Pancreas (tissue), 10 donors: ENCODE measurements at regions not wholly inside any gene's neighbourhood (a gene's known extent, or its start where the extent isn't known, plus 50 kb on each side); places are given as distances from the start of the nearest gene placed in this dataset.

Experiments
- ATAC-seq, 4 donors: fragments of 200-7000 bp; cut with Tn5 transposase; one replicate each; pipeline versions ENCODE4 v1.8.0 to v1.9.1; 2020; ENCODE audit warnings: mild to moderate bottlenecking in 4 of 4, moderate library complexity in 4 of 4
- DNase-seq, 6 donors: peaks; one replicate each; pipeline ENCODE4 v3.0.0-alpha.2; 2020
- FAIRE-seq: peaks from 2 replicates; lab custom pipeline; 2012; peaks lifted over from hg19 to GRCh38; lab: Jason Lieb, UNC
- H3K27ac ChIP-seq, 4 donors: fragments of 200-600 bp; sonication (generic); 1 replicate in 3 of 4; 2 replicates in 1 of 4; pipeline versions ENCODE4 v1.5.0 to v1.8.0; 2020
- H3K27me3 ChIP-seq, 4 donors: fragments of 200-600 bp; one replicate each; pipeline ENCODE4 v1.8.0; 2021
- H3K36me3 ChIP-seq, 3 donors: fragments of 200-600 bp; sonication (generic) in 1 of 3; one replicate each; pipeline versions ENCODE4 v1.5.0 to v1.8.0; 2020 to 2021
- H3K4me1 ChIP-seq, 3 donors: fragments of 200-600 bp; one replicate each; pipeline ENCODE4 v1.8.0; 2021
- H3K4me3 ChIP-seq, 4 donors: fragments of 200-600 bp; sonication (generic) in 2 of 4; one replicate each; pipeline versions ENCODE4 v1.5.0 to v1.8.0; 2020 to 2021
- H3K9me3 ChIP-seq, 4 donors: fragments of 200-600 bp; one replicate each; pipeline ENCODE4 v1.8.0; 2021
- CTCF ChIP-seq, 4 donors: fragments of 200-600 bp; sonication (generic) in 3 of 4; IDR thresholded peaks; one replicate each; pipeline versions ENCODE4 v1.5.0 to v1.8.0; 2021; ENCODE audit warnings: antibody characterized with exemption in 4 of 4
- WGBS, 2 donors: extraction: QIAGEN DNeasy Blood & Tissue Kit; methylation state at CpG; one replicate each; pipeline ENCODE4 v1.1.7; 2013; 5-methylcytosine and 5-hydroxymethylcytosine counted together
- intact Hi-C, 3 donors: fragments of 100-400 bp; cut with DNase I; formaldehyde crosslinking; loops; one replicate each; pipeline versions ENCODE4 v1.11.1 to v1.14.2; 2022
- donor health status: healthy with polysubstance abuse.
- donor health status: DM: no; HTN: no; CAD: no; lungs with moderate emphysema.
- donor health status: DM: no; HTN: no; CAD: no.
- donor health status: control.
- donor health status: control.
- donor health status: Bipolar disorder and iron deficiency.
- donor health status: DM: yes; HTN: yes; CAD: no.
- donor health status: DM: no; HTN: no; CAD: no.
- donor health status: DM: no; HTN: no; CAD: no.
- donor health status: DM: yes; HTN: yes; CAD: no.

- Histone ChIP-seq H3K9me3 (no peaks in the 10 kb centered on the region), H3K27me3 (no peaks in the 10 kb centered on the region), H3K36me3 (no peaks in the 10 kb centered on the region), H3K27ac (no peak overlapping the region), H3K4me3 (no peak overlapping the region), H3K4me1 (no peaks in the 10 kb centered on the region)
- ATAC-seq (no peak), DNase-seq (no peak), FAIRE-seq (no peak)
- intact Hi-C loops: no loop called here
- TF ChIP-seq CTCF (IDR thresholded peaks at IDR 0.05): no peak
- 23 to 24% methylated on average over 4 of the region's 4 CpGs for WGBS, 2 donors
Observed at GRCh38 chr6:164693944-164694343, 615.5 kb downstream of the C6orf118 start.

- no peaks in the 10 kb centered on the region for H3K27me3 ChIP-seq
- TF ChIP-seq CTCF (IDR thresholded peaks at IDR 0.05): no peak
- FAIRE-seq: no peak
- H3K36me3 ChIP-seq: no peaks in the 10 kb centered on the region
- no peaks in the 10 kb centered on the region for H3K4me1 ChIP-seq
- no peak for DNase-seq
- no peak for ATAC-seq
- H3K4me3 ChIP-seq: no peak overlapping the region
- WGBS, 2 donors: 37 to 47% methylated on average over 4 of the region's 4 CpGs
- no peaks in the 10 kb centered on the region for H3K9me3 ChIP-seq
- intact Hi-C loops: no loop called here
- no peak overlapping the region for H3K27ac ChIP-seq
Observed at GRCh38 chr6:164692772-164693510, 616.5 kb downstream of the C6orf118 start.

- Histone ChIP-seq H3K4me1 (no peaks in the 10 kb centered on the region), H3K4me3 (no peak overlapping the region), H3K36me3 (no peaks in the 10 kb centered on the region), H3K9me3 (no peaks in the 10 kb centered on the region), H3K27me3 (no peaks in the 10 kb centered on the region), H3K27ac (no peak overlapping the region)
- FAIRE-seq (no peak), ATAC-seq (no peak), DNase-seq (no peak)
- intact Hi-C loops: no loop called here
- 45 to 59% methylated on average over 6 of the region's 6 CpGs for WGBS, 2 donors
- TF ChIP-seq CTCF (IDR thresholded peaks at IDR 0.05): no peak
Observed at GRCh38 chr6:164690702-164691500, 618.5 kb downstream of the C6orf118 start.

GRCh38 chr6:164690241-164690640 is 619.2 kb downstream of the C6orf118 start:
- FAIRE-seq (no peak), ATAC-seq (no peak), DNase-seq (no peak)
- H3K27me3 ChIP-seq: no peaks in the 10 kb centered on the region
- H3K9me3 ChIP-seq: no peaks in the 10 kb centered on the region
- 65 to 74% methylated on average over 5 of the region's 5 CpGs for WGBS, 2 donors
- intact Hi-C loops: no loop called here
- no peak overlapping the region for H3K4me3 ChIP-seq
- TF ChIP-seq CTCF (IDR thresholded peaks at IDR 0.05): no peak
- no peaks in the 10 kb centered on the region for H3K36me3 ChIP-seq
- no peaks in the 10 kb centered on the region for H3K4me1 ChIP-seq
- H3K27ac ChIP-seq: no peak overlapping the region

- no peak overlapping the region for H3K4me3 ChIP-seq
- intact Hi-C loops: no loop called here
- 58 to 69% methylated on average over 6 of the region's 6 CpGs for WGBS, 2 donors
- DNase-seq: no peak
- ATAC-seq: no peak
- no peaks in the 10 kb centered on the region for H3K36me3 ChIP-seq
- no peak for FAIRE-seq
- TF ChIP-seq CTCF (IDR thresholded peaks at IDR 0.05): no peak
- H3K27ac ChIP-seq: no peak overlapping the region
- H3K27me3 ChIP-seq: no peaks in the 10 kb centered on the region
- H3K4me1 ChIP-seq: no peaks in the 10 kb centered on the region
- H3K9me3 ChIP-seq: no peaks in the 10 kb centered on the region
Observed at GRCh38 chr6:164665328-164665727, 644.1 kb downstream of the C6orf118 start.
